Central memory CD8-positive, alpha-beta T cell (primary cell): ENCODE measurements at regions not wholly inside any gene's neighbourhood (a gene's known extent, or its start where the extent isn't known, plus 50 kb on each side); places are given as distances from the start of the nearest gene placed in this dataset.

ENCODE experiments used
- ATAC-seq: fragments of 150-1000 bp; cut with Tn5 transposase; replicated peaks from 2 replicates; pipeline ENCODE4 v1.10.0; 2022; ENCODE audit warnings: mild to moderate bottlenecking, moderate FRiP score, moderate number of reproducible peaks; ENCODE audit not compliant: poor library complexity, severe bottlenecking; ENCODE audit errors: extremely low read depth
- DNase-seq, 2 donors: peaks; one replicate each; pipeline ENCODE4 v3.0.0; 2021; ENCODE audit warnings: low spot score in 2 of 2
- H3K27ac Mint-ChIP-seq: one replicate; pipeline ENCODE4 v1.8.0; 2022; ENCODE audit warnings: low read depth, mild to moderate bottlenecking, moderate library complexity, mixed read lengths
- H3K27me3 Mint-ChIP-seq: one replicate; pipeline ENCODE4 v1.8.0; 2022; ENCODE audit warnings: mixed read lengths
- H3K36me3 Mint-ChIP-seq: one replicate; pipeline ENCODE4 v1.8.0; 2022; ENCODE audit warnings: mild to moderate bottlenecking, moderate library complexity, mixed read lengths; ENCODE audit not compliant: insufficient read depth
- H3K4me1 Mint-ChIP-seq: one replicate; pipeline ENCODE4 v1.8.0; 2022; ENCODE audit warnings: mixed read lengths
- H3K4me3 Mint-ChIP-seq: one replicate; pipeline ENCODE4 v1.8.0; 2022; ENCODE audit warnings: mild to moderate bottlenecking, moderate library complexity, mixed read lengths
- H3K9me3 Mint-ChIP-seq: one replicate; pipeline ENCODE4 v1.8.0; 2022; ENCODE audit warnings: mixed read lengths

GRCh38 chr9:117466111-117466510, 51.3 kb upstream of the ASTN2 start:
- Mint-ChIP-seq H3K27me3 (no peaks in the 10 kb centered on the region), H3K9me3 (no peaks in the 10 kb centered on the region), H3K4me3 (no peak overlapping the region), H3K36me3 (no peaks in the 10 kb centered on the region), H3K27ac (no peak overlapping the region), H3K4me1 (no peaks in the 10 kb centered on the region)
- DNase-seq (no peak), ATAC-seq (no peak)

- no peaks in the 10 kb centered on the region for H3K4me1 Mint-ChIP-seq
These were observed 50.8 kb upstream of the ASTN2 start for GRCh38 chr9:117465706-117466105.

GRCh38 chr9:117464941-117465616, 50.2 kb upstream of the ASTN2 start:
- DNase-seq (no peak), ATAC-seq (no peak)
- no peak overlapping the region for H3K27ac Mint-ChIP-seq
- no peaks in the 10 kb centered on the region for H3K9me3 Mint-ChIP-seq
- no peak overlapping the region for H3K4me3 Mint-ChIP-seq
- no peaks in the 10 kb centered on the region for H3K36me3 Mint-ChIP-seq
- no peaks in the 10 kb centered on the region for H3K27me3 Mint-ChIP-seq
- no peaks in the 10 kb centered on the region for H3K4me1 Mint-ChIP-seq

More at GRCh38 chr9:117465706-117466105, 50.8 kb upstream of the ASTN2 start:
- no peak overlapping the region for H3K4me3 Mint-ChIP-seq
- H3K9me3 Mint-ChIP-seq, result no peaks in the 10 kb centered on the region
- H3K36me3 Mint-ChIP-seq, result no peaks in the 10 kb centered on the region
- no peak for DNase-seq
- no peaks in the 10 kb centered on the region for H3K27me3 Mint-ChIP-seq
- no peak for ATAC-seq
- no peak overlapping the region for H3K27ac Mint-ChIP-seq
